Thyroid gland (tissue), 4 donors: ENCODE measurements at regions not wholly inside any gene's neighbourhood (a gene's known extent, or its start where the extent isn't known, plus 50 kb on each side); places are given as distances from the start of the nearest gene placed in this dataset.

ENCODE experiments used
- DNase-seq, 2 donors: peaks; one replicate each; pipeline ENCODE4 v3.0.0-alpha.2; 2019
- H3K27ac ChIP-seq, 3 donors: fragments of 200-600 bp; sonication (generic); 1 replicate in 2 of 3; 2 replicates in 1 of 3; pipeline ENCODE4 v1.5.1; 2016 to 2019; ENCODE audit warnings: mild to moderate bottlenecking in 1 of 3, moderate library complexity in 1 of 3
- H3K27me3 ChIP-seq: fragments of 200-600 bp; sonication (generic); one replicate; pipeline ENCODE4 v1.5.1; 2019
- H3K36me3 ChIP-seq, 2 donors: fragments of 200-600 bp; sonication (generic); one replicate each; pipeline ENCODE4 v1.5.1; 2016 to 2019
- H3K4me1 ChIP-seq, 2 donors: fragments of 200-600 bp; sonication (generic); one replicate each; pipeline ENCODE4 v1.5.1; 2017 to 2019
- H3K4me3 ChIP-seq, 3 donors: fragments of 200-600 bp; sonication (generic); replicated peaks in 1 of 3; 1 replicate in 2 of 3; 2 replicates in 1 of 3; pipeline ENCODE4 v1.5.1; 2016; ENCODE audit warnings: mild to moderate bottlenecking in 1 of 3
- H3K9me3 ChIP-seq: fragments of 200-600 bp; sonication (generic); one replicate; pipeline ENCODE4 v1.5.1; 2017
- POLR2A ChIP-seq, 2 donors: fragments of 450-650 bp; IDR thresholded peaks; one replicate each; pipeline ENCODE4 v1.6.1; 2017; ENCODE audit warnings: antibody characterized with exemption in 2 of 2, mild to moderate bottlenecking in 2 of 2, moderate library complexity in 1 of 2
- WGBS, 2 donors: methylation state at CpG; one replicate each; pipeline ENCODE4 v1.1.5; 2017; 5-methylcytosine and 5-hydroxymethylcytosine counted together
- intact Hi-C: fragments of 100-400 bp; cut with DNase I; formaldehyde crosslinking; loops from one replicate; pipeline ENCODE4 v1.15.1; 2023
- TF ChIP-seq, protein P1 (sequence below), 6 experiments: fragments of 200-600 bp in 3 of 6; fragments of 450-650 bp in 3 of 6; sonication (generic) in 3 of 6; IDR thresholded peaks; one replicate each; pipeline ENCODE4 v1.5.1; 2016 to 2019; ENCODE audit warnings: antibody characterized with exemption in 6 of 6, mild to moderate bottlenecking in 2 of 6, inconsistent platforms in 1 of 6, moderate library complexity in 1 of 6

DNA sequence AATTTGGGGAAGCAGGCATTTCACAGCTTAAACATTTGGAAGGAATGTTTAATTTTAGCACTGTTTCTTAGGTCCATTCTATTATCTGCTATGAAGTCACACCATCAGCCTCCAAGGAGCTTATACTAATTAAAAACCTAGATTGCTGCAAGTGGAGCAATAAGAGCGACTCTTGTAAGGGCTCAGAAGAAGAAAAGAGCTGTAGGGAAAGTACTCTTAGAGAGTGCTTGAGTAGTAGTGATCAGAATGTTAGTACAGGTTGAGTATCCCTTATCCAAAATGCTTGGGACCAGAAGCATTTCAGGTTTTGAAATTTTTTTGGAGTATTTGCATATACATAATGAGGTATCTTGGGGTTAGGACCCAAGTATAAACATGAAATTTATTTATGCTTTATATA is 285.3 kb downstream of the UBE3D start:
- intact Hi-C loops = no loop called here
- no peaks in the 10 kb centered on the region for H3K36me3 ChIP-seq
- H3K4me1 ChIP-seq = no peaks in the 10 kb centered on the region
- no peak overlapping the region for H3K27ac ChIP-seq
- no peak for DNase-seq
- H3K27me3 ChIP-seq = no peaks in the 10 kb centered on the region
- WGBS, 2 donors = 41 to 58% methylated on average over 1 of the region's 1 CpG
- H3K9me3 ChIP-seq = no peaks in the 10 kb centered on the region
- no peak for TF ChIP-seq POLR2A (IDR thresholded peaks at IDR 0.05)
- TF ChIP-seq, protein P1, sequence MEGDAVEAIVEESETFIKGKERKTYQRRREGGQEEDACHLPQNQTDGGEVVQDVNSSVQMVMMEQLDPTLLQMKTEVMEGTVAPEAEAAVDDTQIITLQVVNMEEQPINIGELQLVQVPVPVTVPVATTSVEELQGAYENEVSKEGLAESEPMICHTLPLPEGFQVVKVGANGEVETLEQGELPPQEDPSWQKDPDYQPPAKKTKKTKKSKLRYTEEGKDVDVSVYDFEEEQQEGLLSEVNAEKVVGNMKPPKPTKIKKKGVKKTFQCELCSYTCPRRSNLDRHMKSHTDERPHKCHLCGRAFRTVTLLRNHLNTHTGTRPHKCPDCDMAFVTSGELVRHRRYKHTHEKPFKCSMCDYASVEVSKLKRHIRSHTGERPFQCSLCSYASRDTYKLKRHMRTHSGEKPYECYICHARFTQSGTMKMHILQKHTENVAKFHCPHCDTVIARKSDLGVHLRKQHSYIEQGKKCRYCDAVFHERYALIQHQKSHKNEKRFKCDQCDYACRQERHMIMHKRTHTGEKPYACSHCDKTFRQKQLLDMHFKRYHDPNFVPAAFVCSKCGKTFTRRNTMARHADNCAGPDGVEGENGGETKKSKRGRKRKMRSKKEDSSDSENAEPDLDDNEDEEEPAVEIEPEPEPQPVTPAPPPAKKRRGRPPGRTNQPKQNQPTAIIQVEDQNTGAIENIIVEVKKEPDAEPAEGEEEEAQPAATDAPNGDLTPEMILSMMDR (IDR thresholded peaks at IDR 0.05) = no peak
- no peak overlapping the region for H3K4me3 ChIP-seq

DNA sequence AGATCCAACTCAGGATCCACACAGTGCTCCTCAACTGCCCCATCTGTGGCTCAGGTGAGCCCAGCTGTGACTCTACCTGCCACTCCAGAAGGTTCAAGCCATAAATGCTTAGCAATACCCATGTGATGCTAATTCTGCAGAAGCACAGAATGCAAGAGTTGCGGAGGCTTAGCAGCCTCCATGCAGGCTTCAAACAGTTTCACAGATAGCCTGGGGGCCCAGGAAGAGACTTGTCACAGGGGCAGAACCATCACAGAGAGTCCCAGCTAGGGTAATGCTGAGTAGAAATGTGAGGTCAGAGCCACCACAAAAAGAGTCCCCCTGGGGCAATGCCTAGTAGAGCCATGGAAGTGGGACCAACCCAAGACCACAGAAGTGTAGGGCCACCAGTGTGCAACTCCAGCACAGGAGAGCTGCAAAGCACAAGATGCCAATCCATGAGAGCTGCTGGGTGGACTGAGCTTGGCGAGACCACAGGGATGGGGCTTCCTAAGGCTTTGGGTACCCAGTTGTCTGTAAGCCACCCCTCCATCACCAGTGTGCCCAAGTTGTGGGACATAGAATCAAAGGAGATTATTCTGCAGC is 283.9 kb downstream of the UBE3D start:
- intact Hi-C loops = no loop called here
- TF ChIP-seq POLR2A (IDR thresholded peaks at IDR 0.05) = no peak
- TF ChIP-seq, protein P1 (IDR thresholded peaks at IDR 0.05) = no peak
- H3K27me3 ChIP-seq = no peaks in the 10 kb centered on the region
- WGBS, 2 donors = 82 to 100% methylated on average over 1 to 2 of the region's 2 CpGs
- no peak overlapping the region for H3K4me3 ChIP-seq
- no peak for DNase-seq
- H3K36me3 ChIP-seq = no peaks in the 10 kb centered on the region
- no peak overlapping the region for H3K27ac ChIP-seq
- no peaks in the 10 kb centered on the region for H3K4me1 ChIP-seq
- no peaks in the 10 kb centered on the region for H3K9me3 ChIP-seq

DNA sequence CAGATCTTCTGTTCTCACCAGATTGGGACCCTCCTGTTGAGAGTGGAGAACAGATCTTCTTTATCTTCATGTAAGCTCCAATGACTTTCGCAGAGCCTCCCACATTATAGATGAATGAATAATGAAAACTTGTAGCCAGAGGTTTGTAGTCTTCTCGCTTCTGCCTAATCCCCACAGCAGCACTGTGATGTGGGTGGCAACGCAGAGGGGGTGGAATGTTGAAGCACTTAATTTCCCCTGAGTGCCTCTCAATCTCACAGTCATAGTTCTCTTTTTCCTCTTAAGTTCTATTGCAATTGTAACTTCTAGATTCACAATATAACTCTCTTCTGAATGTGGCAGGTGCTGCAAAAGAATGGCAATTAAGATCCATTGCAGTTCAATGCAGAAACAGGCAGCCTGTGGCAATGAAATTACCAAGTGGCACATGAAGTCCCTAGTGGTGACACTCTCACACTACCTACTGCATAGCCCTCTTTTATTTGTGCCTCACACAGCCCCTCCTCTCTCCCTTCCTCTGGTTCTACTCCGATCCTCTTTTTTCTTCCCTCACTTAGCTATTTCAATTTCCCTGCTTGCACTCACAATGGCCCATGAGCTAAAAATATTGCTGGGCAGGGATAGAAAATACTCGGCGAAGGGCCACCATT is 281.9 kb downstream of the UBE3D start:
- no peak overlapping the region for H3K27ac ChIP-seq
- intact Hi-C loops = no loop called here
- TF ChIP-seq, protein P1 (IDR thresholded peaks at IDR 0.05) = no peak
- TF ChIP-seq POLR2A (IDR thresholded peaks at IDR 0.05) = no peak
- no peaks in the 10 kb centered on the region for H3K9me3 ChIP-seq
- 60 to 65% methylated on average over 6 of the region's 6 CpGs for WGBS, 2 donors
- no peak for DNase-seq
- no peak overlapping the region for H3K4me3 ChIP-seq
- no peaks in the 10 kb centered on the region for H3K4me1 ChIP-seq
- H3K36me3 ChIP-seq = no peaks in the 10 kb centered on the region
- H3K27me3 ChIP-seq = no peaks in the 10 kb centered on the region

DNA sequence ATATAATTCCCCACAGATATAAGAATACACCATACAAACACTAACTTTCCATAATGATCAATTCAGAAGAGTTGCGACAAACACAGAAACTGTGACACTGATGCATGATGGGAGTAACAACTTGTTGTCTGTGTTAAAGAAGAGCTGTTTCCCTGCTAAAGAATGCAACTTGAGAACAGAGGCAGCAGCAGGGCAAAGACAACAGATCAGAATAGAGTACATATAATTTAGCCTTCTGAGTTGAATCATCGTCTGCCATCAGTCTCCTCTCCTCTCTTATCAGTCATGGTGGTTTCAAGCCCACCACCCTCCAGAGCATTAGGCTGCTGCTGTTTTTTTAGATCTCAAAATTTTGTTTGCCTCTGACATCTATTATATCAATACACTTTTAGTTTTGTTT is 280.4 kb downstream of the UBE3D start:
- TF ChIP-seq, protein P1 (IDR thresholded peaks at IDR 0.05) = no peak
- TF ChIP-seq POLR2A (IDR thresholded peaks at IDR 0.05) = no peak
- no peaks in the 10 kb centered on the region for H3K9me3 ChIP-seq
- H3K27me3 ChIP-seq = no peaks in the 10 kb centered on the region
- H3K36me3 ChIP-seq = no peaks in the 10 kb centered on the region
- no peak overlapping the region for H3K4me3 ChIP-seq
- no peak for DNase-seq
- 65 to 68% methylated on average over 2 of the region's 2 CpGs for WGBS, 2 donors
- intact Hi-C loops = no loop called here
- H3K4me1 ChIP-seq = no peaks in the 10 kb centered on the region
- H3K27ac ChIP-seq = no peak overlapping the region

DNA sequence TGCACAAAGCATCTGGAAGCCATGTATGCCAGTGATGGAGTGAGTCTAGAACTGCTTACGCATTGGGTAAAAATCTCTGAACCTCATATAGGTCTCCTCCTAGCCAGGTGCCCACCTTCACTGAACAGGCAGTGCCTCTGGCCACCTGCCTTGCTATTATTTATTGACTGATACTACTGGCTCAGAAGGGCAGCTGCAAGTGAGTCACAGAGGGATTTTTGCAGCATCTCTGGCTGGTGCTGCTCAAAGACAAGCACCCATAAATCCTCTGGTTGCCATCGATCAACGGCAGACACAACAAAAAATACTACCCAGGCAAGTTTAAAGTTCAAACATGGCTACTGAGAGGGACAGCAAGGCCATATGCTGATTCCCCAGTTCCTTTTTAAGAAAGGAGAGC is 279.4 kb downstream of the UBE3D start:
- DNase-seq = no peak

More for the DNA sequence above, 279.4 kb downstream of the UBE3D start:
- intact Hi-C loops = no loop called here
- Histone ChIP-seq H3K9me3 (no peaks in the 10 kb centered on the region), H3K4me1 (no peaks in the 10 kb centered on the region), H3K4me3 (no peak overlapping the region), H3K27ac (no peak overlapping the region), H3K27me3 (no peaks in the 10 kb centered on the region), H3K36me3 (no peaks in the 10 kb centered on the region)
- 92 to 100% methylated on average over 3 of the region's 3 CpGs for WGBS, 2 donors
- no peak for TF ChIP-seq POLR2A (IDR thresholded peaks at IDR 0.05)
- TF ChIP-seq, protein P1 (IDR thresholded peaks at IDR 0.05) = no peak
